IMR-90 (cell line): ENCODE measurements at regions not wholly inside any gene's neighbourhood (a gene's known extent, or its start where the extent isn't known, plus 50 kb on each side); places are given as distances from the start of the nearest gene placed in this dataset.

Experiments used
- ATAC-seq: fragments of 200-7000 bp; cut with Tn5 transposase; 2 replicates; pipeline ENCODE4 v1.9.1; 2020; ENCODE audit warnings: low read depth, mild to moderate bottlenecking, moderate library complexity
- BruUV-seq: library from RNA; stranded (reverse); fragments of 400-500 nt; replicated peaks from 2 replicates; lab custom pipeline; 2021; lab: Mats Ljungman, UMichigan
- CTCF ChIA-PET: fragments of 300-600 bp; formaldehyde crosslinking; extraction: SDS; loops from one replicate; lab custom pipeline; 2021; ENCODE audit warnings: antibody characterized with exemption; lab: Yijun Ruan, JAX
- POLR2A ChIA-PET: fragments of 300-600 bp; sonication (Branson Sonifier 250); formaldehyde crosslinking; loops from one replicate; lab custom pipeline; 2022; ENCODE audit warnings: antibody characterized with exemption; ENCODE audit not compliant: unreplicated experiment; lab: Charles Lee
- DNase-seq: peaks from one replicate; pipeline ENCODE4 v3.0.0; 2013
- H2AFZ ChIP-seq: replicated peaks from 2 replicates; pipeline ENCODE3; 2013; ENCODE audit warnings: low read length, mild to moderate bottlenecking; ENCODE audit not compliant: poor library complexity
- H2AK5ac ChIP-seq: 2 replicates; pipeline ENCODE4 v1.6.1; 2013; ENCODE audit warnings: low read depth, low read length, inconsistent platforms
- H2AK9ac ChIP-seq: replicated peaks from 2 replicates; pipeline ENCODE3; 2013; ENCODE audit warnings: mild to moderate bottlenecking, low read depth, low read length, moderate library complexity; ENCODE audit not compliant: poor library complexity
- H2BK120ac ChIP-seq: 2 replicates; pipeline ENCODE4 v1.6.1; 2013; ENCODE audit warnings: low read depth, low read length, inconsistent platforms
- H2BK15ac ChIP-seq: 3 replicates; pipeline ENCODE4 v1.6.1; 2013; ENCODE audit warnings: low read depth, low read length, inconsistent platforms
- H2BK20ac ChIP-seq: 2 replicates; pipeline ENCODE4 v1.6.1; 2013; ENCODE audit warnings: low read depth, mild to moderate bottlenecking, inconsistent platforms, low read length, moderate library complexity
- H2BK5ac ChIP-seq: 2 replicates; pipeline ENCODE4 v1.6.1; 2013; ENCODE audit warnings: mild to moderate bottlenecking, low read depth, low read length, inconsistent platforms; ENCODE audit not compliant: poor library complexity, severe bottlenecking
- H3K14ac ChIP-seq: replicated peaks from 2 replicates; pipeline ENCODE4 v1.6.1; 2013; ENCODE audit warnings: low read depth, low read length, inconsistent platforms
- H3K18ac ChIP-seq: 2 replicates; pipeline ENCODE4 v1.6.1; 2013; ENCODE audit warnings: low read depth, low read length, control low read depth
- H3K23ac ChIP-seq: 2 replicates; pipeline ENCODE4 v1.6.1; 2013; ENCODE audit warnings: low read depth, low read length, inconsistent platforms
- H3K27ac ChIP-seq: 2 replicates; pipeline ENCODE4 v1.5.1; 2013; ENCODE audit warnings: mild to moderate bottlenecking, control low read depth, low read length; ENCODE audit not compliant: insufficient read depth
- H3K27me3 ChIP-seq: 2 replicates; pipeline ENCODE4 v1.6.1; 2013; ENCODE audit warnings: low read length; ENCODE audit not compliant: control insufficient read depth, insufficient read depth
- H3K36me3 ChIP-seq: 2 replicates; pipeline ENCODE4 v1.6.1; 2013; ENCODE audit warnings: low read length, mixed read lengths; ENCODE audit not compliant: control insufficient read depth, insufficient read depth
- H3K4ac ChIP-seq: 2 replicates; pipeline ENCODE4 v1.6.1; 2013; ENCODE audit warnings: low read depth, low read length, inconsistent platforms
- H3K4me1 ChIP-seq: 2 replicates; pipeline ENCODE4 v1.6.1; 2013; ENCODE audit warnings: low read length, mixed read lengths; ENCODE audit not compliant: control insufficient read depth, insufficient read depth
- H3K4me2 ChIP-seq: 2 replicates; pipeline ENCODE4 v1.6.1; 2013; ENCODE audit warnings: low read depth, mild to moderate bottlenecking, control low read depth, low read length, moderate library complexity
- H3K4me3 ChIP-seq: 2 replicates; pipeline ENCODE4 v1.5.1; 2013; ENCODE audit warnings: low read depth, mild to moderate bottlenecking, control low read depth, low read length, moderate library complexity; ENCODE audit not compliant: insufficient read depth
- H3K56ac ChIP-seq: 2 replicates; pipeline ENCODE4 v1.6.1; 2013; ENCODE audit warnings: low read length, inconsistent platforms; ENCODE audit not compliant: insufficient read depth; ENCODE audit errors: extremely low read depth
- H3K79me1 ChIP-seq, 2 experiments: 2 replicates each; pipeline ENCODE4 v1.6.1; 2013; ENCODE audit warnings: low read length in 2 of 2, inconsistent platforms in 1 of 2, low read depth in 1 of 2
- H3K9ac ChIP-seq: 2 replicates; pipeline ENCODE4 v1.6.1; 2013; ENCODE audit warnings: low read depth, low read length, control low read depth
- H3K9me1 ChIP-seq: 2 replicates; pipeline ENCODE4 v1.6.1; 2013; ENCODE audit warnings: low read length, inconsistent platforms; ENCODE audit not compliant: insufficient read depth
- H3K9me3 ChIP-seq: 2 replicates; pipeline ENCODE4 v1.6.1; 2013; ENCODE audit warnings: low read length; ENCODE audit not compliant: control insufficient read depth, insufficient read depth
- H4K20me1 ChIP-seq: 2 replicates; pipeline ENCODE4 v1.6.1; 2013; ENCODE audit warnings: low read length, inconsistent platforms; ENCODE audit not compliant: insufficient read depth
- H4K5ac ChIP-seq: 2 replicates; pipeline ENCODE4 v1.6.1; 2013; ENCODE audit warnings: mild to moderate bottlenecking, low read depth, low read length, control low read depth
- H4K8ac ChIP-seq, 2 experiments: 2 replicates each; pipeline ENCODE4 v1.6.1; 2013; ENCODE audit warnings: low read depth in 2 of 2, low read length in 2 of 2, control low read depth in 1 of 2, inconsistent platforms in 1 of 2
- H4K91ac ChIP-seq: 2 replicates; pipeline ENCODE4 v1.6.1; 2013; ENCODE audit warnings: low read depth, low read length, inconsistent platforms; ENCODE audit not compliant: insufficient read depth
- SMC3 ChIP-seq: fragments of 150-350 bp; IDR thresholded peaks from 2 replicates; pipeline ENCODE4 v1.6.1; 2016; ENCODE audit warnings: low read depth, mild to moderate bottlenecking, antibody characterized with exemption, low read length, moderate library complexity
- WGBS, 2 experiments: methylation state at CpG; one replicate each; pipeline versions ENCODE4 v1.1.5 to v1.1.7; 2013; ENCODE audit warnings: missing lambda C conversion rate in 2 of 2; ENCODE audit not compliant: insufficient read length in 1 of 2; ENCODE audit errors: extremely low coverage in 2 of 2; 5-methylcytosine and 5-hydroxymethylcytosine counted together
- dilution Hi-C: fragments of 300-500 bp; cut with HindIII; formaldehyde crosslinking; loops from one replicate; pipeline ENCODE4 v1.14.3; 2018; ENCODE audit warnings: low sequenced_read_pairs; ENCODE audit not compliant: unreplicated experiment
- in situ Hi-C: fragments of 300-500 bp; cut with MboI; formaldehyde crosslinking; loops from 3 replicates; pipeline ENCODE4 v1.14.3; 2019; ENCODE audit warnings: low sequenced_read_pairs, inconsistent platforms, mixed read lengths
- intact Hi-C: fragments of 100-400 bp; cut with micrococcal nuclease; formaldehyde crosslinking; loops from 2 replicates; pipeline ENCODE4 v1.10.0; 2022

DNA sequence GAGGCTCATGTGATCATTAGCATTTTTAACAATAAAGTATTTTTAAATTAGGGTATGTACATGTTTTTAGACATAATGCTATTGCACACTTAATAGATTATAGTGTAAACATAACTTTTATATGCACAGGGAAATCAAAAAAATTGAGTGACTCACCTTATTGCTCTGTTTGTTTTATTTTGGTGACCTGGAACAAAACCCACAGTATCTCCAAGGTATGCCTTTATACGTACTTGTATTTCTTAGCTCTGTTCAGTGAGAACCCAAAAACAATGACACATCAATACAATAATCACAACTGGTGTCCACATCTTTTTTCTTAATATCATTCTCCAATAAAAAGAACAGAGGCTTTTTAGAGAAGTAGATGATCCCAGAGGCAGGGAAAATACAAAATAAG is 112.2 kb downstream of the CYB561 start:
- CTCF ChIA-PET: no interaction called here
- Histone ChIP-seq H2BK5ac (no peak overlapping the region), H3K14ac (no peak overlapping the region), H2AK5ac (no peak overlapping the region), H3K4me2 (no peak overlapping the region), H2BK15ac (no peak overlapping the region), H3K9me1 (0 out of 2 replicates have a peak, but pooled peaks cover 3% of the 10 kb centered on the region), H4K20me1 (no peaks in the 10 kb centered on the region), H2AK9ac (no peak overlapping the region), H3K4me3 (no peak overlapping the region), H2BK20ac (no peak overlapping the region), H3K56ac (no peak overlapping the region), H4K91ac (no peak overlapping the region), H2BK120ac (no peak overlapping the region), H3K4ac (no peak overlapping the region), H3K79me1 (peaks cover 12 to 16% of the 10 kb centered on the region in 2 experiments; a peak in 3 of 4 replicates), H3K4me1 (no peaks in the 10 kb centered on the region), H4K5ac (no peak overlapping the region), H3K27me3 (no peaks in the 10 kb centered on the region), H3K18ac (no peak overlapping the region), H3K9ac (no peak overlapping the region), H3K36me3 (peaks cover 9% of the 10 kb centered on the region), H4K8ac (no peak overlapping the region), H3K23ac (no peak overlapping the region), H3K27ac (no peak overlapping the region), H2AFZ (no peak overlapping the region), H3K9me3 (no peaks in the 10 kb centered on the region)
- intact Hi-C loops: loop anchor here (5.0 kb wide), 1 partner anchor 42 kb away; no protein-coding TSS in a partner anchor
- in situ Hi-C loops: no loop called here
- dilution Hi-C loops: no loop called here
- no peak for TF ChIP-seq SMC3
- BruUV-seq: no TSS peak
- no CpG with 5 or more reads among the region's 1 CpG for WGBS, 2 experiments
- DNase-seq: no peak
- POLR2A ChIA-PET: no interaction called here
- no peak for ATAC-seq
